Right atrium auricular region (tissue), 2 donors: ENCODE measurements at regions not wholly inside any gene's neighbourhood (a gene's known extent, or its start where the extent isn't known, plus 50 kb on each side); places are given as distances from the start of the nearest gene placed in this dataset.

Source experiments
- DNase-seq: peaks from one replicate; pipeline ENCODE4 v3.0.0-alpha.2; 2019; ENCODE audit warnings: low spot score
- H3K27ac ChIP-seq, 2 donors: fragments of 200-600 bp; sonication (generic); 1 replicate in 1 of 2; 2 replicates in 1 of 2; pipeline ENCODE4 v1.5.1; 2016 to 2019
- H3K27me3 ChIP-seq, 2 donors: fragments of 200-600 bp; sonication (generic); one replicate each; pipeline versions ENCODE4 v1.5.1 to v1.6.0; 2017 to 2019
- H3K36me3 ChIP-seq: fragments of 200-600 bp; sonication (generic); one replicate; pipeline ENCODE4 v1.5.1; 2016
- H3K4me1 ChIP-seq, 2 donors: fragments of 200-600 bp; sonication (generic); one replicate each; pipeline versions ENCODE4 v1.5.1 to v1.6.0; 2017 to 2019
- H3K4me3 ChIP-seq, 2 donors: fragments of 200-600 bp; sonication (generic); 1 replicate in 1 of 2; 2 replicates in 1 of 2; pipeline ENCODE4 v1.5.1; 2017 to 2019; ENCODE audit warnings: mild to moderate bottlenecking in 1 of 2, moderate library complexity in 1 of 2
- H3K9me3 ChIP-seq, 2 donors: fragments of 200-600 bp; sonication (generic); one replicate each; pipeline ENCODE4 v1.5.1; 2019
- CTCF ChIP-seq, 2 donors: fragments of 200-600 bp; sonication (generic); IDR thresholded peaks; one replicate each; pipeline ENCODE4 v1.5.1; 2019; ENCODE audit warnings: antibody characterized with exemption in 2 of 2

DNA sequence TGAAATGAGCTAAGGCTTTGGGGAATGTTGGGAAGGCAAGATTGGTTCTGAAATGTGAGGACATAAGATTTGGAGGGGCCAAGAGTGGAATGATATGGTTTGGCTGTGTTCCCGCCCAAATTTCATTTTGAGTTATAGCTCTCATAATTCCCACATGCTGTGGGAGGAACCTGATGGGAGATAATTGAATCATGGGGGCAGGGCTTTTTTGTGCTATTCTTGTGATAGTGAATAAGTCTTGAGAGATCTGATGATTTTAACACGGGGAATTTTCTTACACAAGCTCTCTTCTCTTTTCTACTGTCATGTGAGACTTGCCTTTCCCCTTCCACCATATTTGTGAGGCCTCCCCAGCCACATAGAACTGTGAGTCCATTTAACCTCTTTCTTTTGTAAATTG, 157.6 kb upstream of the C1QTNF7 start:
- no peaks in the 10 kb centered on the region for H3K4me1 ChIP-seq
- H3K9me3 ChIP-seq: peaks cover 0 to 20% of the 10 kb centered on the region in 2 donors
- H3K36me3 ChIP-seq: no peaks in the 10 kb centered on the region
- no peak for TF ChIP-seq CTCF (IDR thresholded peaks at IDR 0.05)
- no peaks in the 10 kb centered on the region for H3K27me3 ChIP-seq
- no peak overlapping the region for H3K27ac ChIP-seq
- no peak overlapping the region for H3K4me3 ChIP-seq
- no peak for DNase-seq

DNA sequence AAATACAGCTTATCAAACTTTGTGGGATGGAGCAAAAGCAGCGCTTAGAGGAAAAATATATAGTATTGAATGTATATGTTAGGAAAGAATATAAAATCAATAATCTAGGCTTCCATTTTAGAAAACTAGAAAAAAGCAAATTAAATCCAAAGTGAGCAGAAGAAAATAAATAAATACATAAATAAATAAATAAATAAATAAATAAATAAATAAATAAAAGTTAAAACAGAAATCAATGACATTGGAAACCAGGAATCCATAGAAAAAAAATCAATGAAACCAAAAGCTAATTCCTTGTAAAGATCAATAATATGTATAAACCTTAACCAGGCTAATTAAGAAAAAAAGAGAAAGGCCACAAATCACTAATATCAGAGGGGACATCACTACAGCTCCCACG, 141.8 kb upstream of the C1QTNF7 start:
- H3K27ac ChIP-seq: no peak overlapping the region
- no peaks in the 10 kb centered on the region for H3K36me3 ChIP-seq
- H3K9me3 ChIP-seq: no peaks in the 10 kb centered on the region
- no peaks in the 10 kb centered on the region for H3K4me1 ChIP-seq
- H3K27me3 ChIP-seq: no peaks in the 10 kb centered on the region
- no peak for DNase-seq
- TF ChIP-seq CTCF (IDR thresholded peaks at IDR 0.05): no peak
- H3K4me3 ChIP-seq: no peak overlapping the region

GRCh38 chr4:15291122-15291521, 136.7 kb upstream of the C1QTNF7 start:
- no peak for DNase-seq
- Histone ChIP-seq H3K4me3 (no peak overlapping the region), H3K9me3 (no peaks in the 10 kb centered on the region), H3K36me3 (no peaks in the 10 kb centered on the region), H3K27ac (no peak overlapping the region), H3K27me3 (no peaks in the 10 kb centered on the region), H3K4me1 (no peaks in the 10 kb centered on the region)
- no peak for TF ChIP-seq CTCF (IDR thresholded peaks at IDR 0.05)

DNA sequence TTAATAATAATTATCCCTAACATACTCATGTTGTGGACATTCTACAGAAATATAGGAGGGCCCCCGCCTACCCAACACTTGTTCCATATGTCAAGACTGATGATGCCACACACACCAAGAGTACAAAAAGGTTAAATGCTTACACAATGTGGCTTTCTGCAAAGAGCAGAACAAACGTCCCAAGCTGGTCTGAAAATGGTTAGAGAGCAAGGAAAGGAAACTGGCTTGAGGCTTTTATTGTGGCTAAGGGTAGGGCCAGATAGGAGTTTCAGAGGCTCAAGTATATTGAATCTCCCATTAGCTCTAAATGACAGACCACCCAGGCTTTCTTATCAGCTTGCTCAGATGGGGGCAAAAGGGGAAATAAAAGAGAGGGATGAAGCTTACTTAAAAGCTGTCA, 134.1 kb upstream of the C1QTNF7 start:
- Histone ChIP-seq H3K27ac (no peak overlapping the region), H3K4me1 (no peaks in the 10 kb centered on the region), H3K4me3 (no peak overlapping the region), H3K36me3 (no peaks in the 10 kb centered on the region), H3K27me3 (no peaks in the 10 kb centered on the region), H3K9me3 (no peaks in the 10 kb centered on the region)
- no peak for DNase-seq
- TF ChIP-seq CTCF (IDR thresholded peaks at IDR 0.05): no peak

- Histone ChIP-seq H3K36me3 (no peaks in the 10 kb centered on the region), H3K27ac (no peak overlapping the region), H3K27me3 (no peaks in the 10 kb centered on the region), H3K9me3 (no peaks in the 10 kb centered on the region), H3K4me3 (no peak overlapping the region), H3K4me1 (no peaks in the 10 kb centered on the region)
- no peak for TF ChIP-seq CTCF (IDR thresholded peaks at IDR 0.05)
- DNase-seq: no peak
Observed at GRCh38 chr4:15294202-15294601, 133.6 kb upstream of the C1QTNF7 start.

DNA sequence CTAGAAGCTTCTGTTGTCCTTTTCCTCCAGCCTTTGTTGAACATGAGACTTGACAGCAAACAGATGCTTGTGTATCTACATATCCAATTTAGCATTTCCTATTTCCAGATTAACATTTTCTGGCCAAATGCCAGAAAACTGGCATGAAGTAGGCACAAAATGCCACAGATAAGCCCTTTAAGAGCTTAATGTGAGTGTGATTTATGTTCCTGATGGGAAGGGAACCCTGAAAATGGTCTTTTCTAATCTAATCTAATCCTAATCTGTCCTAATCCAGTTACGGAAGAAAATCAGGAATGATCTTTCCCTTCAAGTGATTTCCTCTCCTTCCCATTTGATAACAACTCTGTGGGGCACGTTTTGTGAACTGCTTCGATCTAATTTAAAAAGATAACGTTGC, 133.0 kb upstream of the C1QTNF7 start:
- H3K4me3 ChIP-seq: no peak overlapping the region
- no peak for TF ChIP-seq CTCF (IDR thresholded peaks at IDR 0.05)
- H3K27me3 ChIP-seq: no peaks in the 10 kb centered on the region
- H3K9me3 ChIP-seq: no peaks in the 10 kb centered on the region
- no peaks in the 10 kb centered on the region for H3K36me3 ChIP-seq
- no peaks in the 10 kb centered on the region for H3K4me1 ChIP-seq
- no peak overlapping the region for H3K27ac ChIP-seq
- no peak for DNase-seq
